GM12873 (cell line): ENCODE measurements at regions not wholly inside any gene's neighbourhood (a gene's known extent, or its start where the extent isn't known, plus 50 kb on each side); places are given as distances from the start of the nearest gene placed in this dataset.

Experiments used
- CTCF ChIP-seq: IDR thresholded peaks from 2 replicates; pipeline ENCODE4 v1.5.1; 2012; ENCODE audit warnings: low read depth, mild to moderate bottlenecking, moderate library complexity, low read length, control low read depth; ENCODE audit not compliant: insufficient read depth; ENCODE audit errors: missing control alignments

GRCh38 chr2:62320657-62321357 is 124.9 kb downstream of the B3GNT2 start:
- TF ChIP-seq CTCF, result no peak

- TF ChIP-seq CTCF, result no peak
These were observed 123.2 kb downstream of the B3GNT2 start for GRCh38 chr2:62319070-62319469.

- TF ChIP-seq CTCF, result no peak
These were observed 119.6 kb downstream of the B3GNT2 start for GRCh38 chr2:62315476-62315875.

GRCh38 chr2:62314291-62314690 is 118.4 kb downstream of the B3GNT2 start:
- TF ChIP-seq CTCF, result no peak

GRCh38 chr2:62313449-62314227 is 117.7 kb downstream of the B3GNT2 start:
- TF ChIP-seq CTCF, result no peak

GRCh38 chr2:62309465-62310091 is 113.7 kb downstream of the B3GNT2 start:
- TF ChIP-seq CTCF, result no peak

GRCh38 chr2:62309081-62309464 is 113.2 kb downstream of the B3GNT2 start:
- no peak for TF ChIP-seq CTCF
